Neuronal stem cell (in vitro differentiated cells): ENCODE measurements at regions not wholly inside any gene's neighbourhood (a gene's known extent, or its start where the extent isn't known, plus 50 kb on each side); places are given as distances from the start of the nearest gene placed in this dataset.

ENCODE experiments used
- DNase-seq: peaks from one replicate; pipeline ENCODE4 v3.0.0-alpha.2; 2013; ENCODE audit warnings: low spot score
- H2AFZ ChIP-seq: one replicate; pipeline ENCODE4 v1.6.1; 2013; ENCODE audit warnings: mild to moderate bottlenecking, low read length, inconsistent platforms
- H2AK5ac ChIP-seq: 2 replicates; pipeline ENCODE4 v1.6.1; 2013; ENCODE audit warnings: low read depth, mild to moderate bottlenecking, inconsistent platforms, low read length, moderate library complexity, mixed read lengths
- H2BK120ac ChIP-seq: 2 replicates; pipeline ENCODE4 v1.6.1; 2013; ENCODE audit warnings: low read depth, mild to moderate bottlenecking, inconsistent platforms, low read length, moderate library complexity, mixed read lengths
- H2BK12ac ChIP-seq: one replicate; pipeline ENCODE4 v1.6.1; 2013; ENCODE audit warnings: low read length, inconsistent platforms
- H2BK15ac ChIP-seq: 2 replicates; pipeline ENCODE4 v1.6.1; 2013; ENCODE audit warnings: mild to moderate bottlenecking, low read length, inconsistent platforms, mixed read lengths
- H2BK5ac ChIP-seq: one replicate; pipeline ENCODE4 v1.6.1; 2013; ENCODE audit warnings: inconsistent platforms, mild to moderate bottlenecking, low read length, moderate library complexity
- H3K14ac ChIP-seq: one replicate; pipeline ENCODE4 v1.6.1; 2013; ENCODE audit warnings: low read length, inconsistent platforms
- H3K18ac ChIP-seq: 2 replicates; pipeline ENCODE4 v1.6.1; 2013; ENCODE audit warnings: low read length, inconsistent platforms
- H3K23ac ChIP-seq: 2 replicates; pipeline ENCODE4 v1.6.1; 2013; ENCODE audit warnings: low read depth, mild to moderate bottlenecking, mixed read lengths, low read length, inconsistent platforms; ENCODE audit not compliant: poor library complexity
- H3K27ac ChIP-seq: replicated peaks from 3 replicates; pipeline ENCODE4 v1.5.1; 2013; ENCODE audit warnings: low read length, inconsistent platforms
- H3K27me3 ChIP-seq, 3 experiments: 2 replicates each; pipeline ENCODE4 v1.6.1; 2013; ENCODE audit warnings: low read length in 3 of 3, mild to moderate bottlenecking in 2 of 3, inconsistent platforms in 1 of 3, low read depth in 1 of 3, mixed read lengths in 1 of 3, moderate library complexity in 1 of 3; ENCODE audit not compliant: control insufficient read depth in 3 of 3, insufficient read depth in 3 of 3
- H3K36me3 ChIP-seq, 2 donors: replicated peaks in 1 of 2; 2 replicates each; pipeline ENCODE4 v1.6.1; 2013; ENCODE audit warnings: low read length in 2 of 2; ENCODE audit not compliant: control insufficient read depth in 2 of 2, insufficient read depth in 2 of 2
- H3K4ac ChIP-seq: 2 replicates; pipeline ENCODE4 v1.6.1; 2013; ENCODE audit warnings: inconsistent platforms, mild to moderate bottlenecking, low read length, moderate library complexity
- H3K4me1 ChIP-seq, 2 donors: 1 replicate in 1 of 2; 2 replicates in 1 of 2; pipeline ENCODE4 v1.6.1; 2013; ENCODE audit warnings: low read length in 2 of 2, low read depth in 1 of 2; ENCODE audit not compliant: control insufficient read depth in 2 of 2, insufficient read depth in 1 of 2
- H3K4me2 ChIP-seq: one replicate; pipeline ENCODE4 v1.6.1; 2013; ENCODE audit warnings: mild to moderate bottlenecking, low read length, inconsistent platforms; ENCODE audit not compliant: insufficient read depth, poor library complexity, severe bottlenecking
- H3K4me3 ChIP-seq, 2 donors: 2 replicates each; pipeline ENCODE4 v1.5.1; 2013; ENCODE audit warnings: low read length in 2 of 2, mild to moderate bottlenecking in 2 of 2, inconsistent platforms in 1 of 2, moderate library complexity in 1 of 2
- H3K79me1 ChIP-seq: one replicate; pipeline ENCODE4 v1.6.1; 2013; ENCODE audit warnings: low read depth, mild to moderate bottlenecking, inconsistent platforms, low read length, moderate library complexity
- H3K9ac ChIP-seq: one replicate; pipeline ENCODE4 v1.6.1; 2013; ENCODE audit warnings: mild to moderate bottlenecking, low read depth, low read length, inconsistent platforms; ENCODE audit not compliant: poor library complexity
- H3K9me3 ChIP-seq, 2 donors: replicated peaks in 1 of 2; 2 replicates each; pipeline versions ENCODE3 to v1.6.1; 2013; ENCODE audit warnings: low read length in 2 of 2, mild to moderate bottlenecking in 2 of 2, inconsistent platforms in 1 of 2, low read depth in 1 of 2, mixed read lengths in 1 of 2, moderate library complexity in 1 of 2; ENCODE audit not compliant: control insufficient read depth in 2 of 2, insufficient read depth in 1 of 2
- H4K8ac ChIP-seq: one replicate; pipeline ENCODE4 v1.6.1; 2013; ENCODE audit warnings: low read depth, mild to moderate bottlenecking, inconsistent platforms, low read length, moderate library complexity
- H4K91ac ChIP-seq: one replicate; pipeline ENCODE4 v1.6.1; 2013; ENCODE audit warnings: low read length, low read depth, mild to moderate bottlenecking, inconsistent platforms; ENCODE audit not compliant: poor library complexity
- WGBS, 2 donors: extraction: QIAGEN DNeasy Blood & Tissue Kit; methylation state at CpG; one replicate each; pipeline ENCODE4 v1.1.7; 2013; ENCODE audit warnings: missing lambda C conversion rate in 2 of 2, mixed read lengths in 1 of 2; ENCODE audit not compliant: insufficient read length in 2 of 2, insufficient replicate concordance in 1 of 2; ENCODE audit errors: extremely low coverage in 2 of 2; 5-methylcytosine and 5-hydroxymethylcytosine counted together

DNA sequence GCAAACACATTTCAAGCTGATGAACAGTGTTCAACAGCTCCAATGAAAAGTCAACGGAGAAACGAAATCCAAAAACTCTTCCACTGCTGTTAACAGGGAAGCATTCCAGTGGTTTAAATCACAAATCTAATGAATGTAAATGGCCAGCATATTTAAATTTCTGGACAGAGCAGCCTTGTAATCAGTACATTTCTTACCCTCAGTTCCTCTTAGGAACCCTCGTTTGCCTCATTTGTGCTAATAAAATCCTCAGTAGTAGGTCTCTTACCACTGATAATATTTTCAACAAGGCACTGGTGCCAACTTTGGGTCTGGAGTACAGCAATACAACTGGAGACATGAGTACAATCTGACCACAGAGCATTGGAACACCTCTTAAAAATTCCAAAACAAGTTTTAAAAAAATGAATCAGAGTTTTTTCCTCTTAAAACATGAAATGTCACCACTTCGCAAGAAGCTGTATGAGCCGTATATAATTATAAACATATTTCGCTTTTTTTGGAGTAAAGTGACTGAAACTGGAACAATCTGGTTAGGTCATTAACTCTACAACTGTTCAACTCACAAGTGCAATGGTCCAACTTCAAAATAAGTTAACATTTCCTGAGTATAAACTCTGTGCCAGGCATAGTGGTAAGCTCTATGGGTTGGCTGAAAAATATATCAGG, 211.2 kb downstream of the CPEB2 start:
- Histone ChIP-seq H2BK15ac (no peak overlapping the region), H2BK5ac (no peak overlapping the region), H2BK120ac (no peak overlapping the region), H3K27me3 (no peaks in the 10 kb centered on the region), H3K27ac (no peak overlapping the region), H3K79me1 (no peaks in the 10 kb centered on the region), H3K9me3 (no peaks in the 10 kb centered on the region), H2AFZ (no peak overlapping the region), H3K4me1 (no peaks in the 10 kb centered on the region), H3K4ac (no peak overlapping the region), H4K91ac (no peak overlapping the region), H3K4me2 (no peak overlapping the region), H3K36me3 (no peaks in the 10 kb centered on the region), H2BK12ac (no peak overlapping the region), H3K4me3 (no peak overlapping the region), H4K8ac (no peak overlapping the region), H3K23ac (no peak overlapping the region), H3K14ac (no peak overlapping the region), H3K18ac (no peak overlapping the region), H3K9ac (no peak overlapping the region), H2AK5ac (no peak overlapping the region)
- no peak for DNase-seq
- WGBS, 2 donors = no CpG with 5 or more reads among the region's 6 CpGs

DNA sequence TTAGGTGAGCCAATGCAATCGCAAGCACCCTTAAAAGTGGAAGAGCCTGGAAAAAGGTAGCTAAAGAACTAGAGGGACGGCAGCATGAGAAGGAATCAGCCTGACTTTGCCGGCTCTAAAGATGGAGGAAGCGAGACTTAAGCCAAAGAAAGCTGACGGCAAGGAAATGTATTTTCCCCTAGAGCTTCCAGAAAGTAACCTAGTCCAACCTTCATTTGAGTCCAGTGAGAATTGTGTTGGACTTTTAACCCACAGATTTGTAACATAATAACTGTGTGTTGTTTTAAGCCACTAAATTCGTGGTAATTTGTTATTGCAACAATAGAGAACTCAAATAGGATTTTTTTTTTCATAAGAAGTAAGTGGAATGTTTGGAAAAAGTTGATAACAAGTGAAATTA, 212.7 kb upstream of the C1QTNF7 start:
- Histone ChIP-seq H3K23ac (no peak overlapping the region), H3K4ac (no peak overlapping the region), H3K18ac (no peak overlapping the region), H4K8ac (no peak overlapping the region), H3K9ac (no peak overlapping the region), H3K4me3 (no peak overlapping the region), H3K27me3 (no peaks in the 10 kb centered on the region), H3K4me2 (no peak overlapping the region), H2AFZ (no peak overlapping the region), H3K79me1 (no peaks in the 10 kb centered on the region), H2BK5ac (no peak overlapping the region), H3K14ac (no peak overlapping the region), H2BK12ac (no peak overlapping the region), H3K9me3 (no peaks in the 10 kb centered on the region), H4K91ac (no peak overlapping the region), H3K36me3 (no peaks in the 10 kb centered on the region), H3K4me1 (no peaks in the 10 kb centered on the region), H2BK15ac (no peak overlapping the region), H2AK5ac (no peak overlapping the region), H2BK120ac (no peak overlapping the region), H3K27ac (no peak overlapping the region)
- no peak for DNase-seq
- WGBS, 2 donors = no CpG with 5 or more reads among the region's 6 CpGs

DNA sequence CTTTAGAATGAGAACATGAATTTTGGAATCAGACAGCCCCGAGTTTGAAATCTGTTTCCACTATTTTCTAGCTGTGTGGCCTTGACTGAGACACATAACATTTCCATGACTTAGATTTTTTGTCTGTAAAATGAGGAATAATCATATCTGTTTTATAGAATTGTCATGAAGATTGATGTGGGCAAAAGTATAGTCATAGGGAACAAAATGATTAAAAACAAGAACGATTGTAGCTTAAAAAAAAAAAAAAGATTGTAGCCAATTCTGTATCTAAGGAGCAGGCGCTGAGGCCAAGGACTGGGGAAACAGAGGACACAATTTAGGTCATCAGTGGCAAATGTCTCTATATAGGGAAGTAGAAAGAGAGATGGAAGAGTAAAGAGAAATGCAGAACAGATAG, 201.6 kb upstream of the C1QTNF7 start:
- H3K4me2 ChIP-seq = no peak overlapping the region
- no peaks in the 10 kb centered on the region for H3K4me1 ChIP-seq
- no peak overlapping the region for H2BK15ac ChIP-seq
- H4K8ac ChIP-seq = no peak overlapping the region
- H3K9ac ChIP-seq = no peak overlapping the region
- no peaks in the 10 kb centered on the region for H3K79me1 ChIP-seq
- no peak overlapping the region for H2AK5ac ChIP-seq
- no peak overlapping the region for H3K27ac ChIP-seq
- H3K9me3 ChIP-seq = no peaks in the 10 kb centered on the region
- H4K91ac ChIP-seq = no peak overlapping the region
- no peak overlapping the region for H3K14ac ChIP-seq
- H2BK5ac ChIP-seq = no peak overlapping the region
- no peaks in the 10 kb centered on the region for H3K27me3 ChIP-seq
- H2BK12ac ChIP-seq = no peak overlapping the region
- no peak overlapping the region for H3K18ac ChIP-seq
- no peak overlapping the region for H2AFZ ChIP-seq
- no peak overlapping the region for H3K4ac ChIP-seq
- H3K23ac ChIP-seq = no peak overlapping the region
- no peak overlapping the region for H3K4me3 ChIP-seq
- WGBS, 2 donors = no CpG with 5 or more reads among the region's 3 CpGs
- no peaks in the 10 kb centered on the region for H3K36me3 ChIP-seq
- no peak overlapping the region for H2BK120ac ChIP-seq
- DNase-seq = no peak

DNA sequence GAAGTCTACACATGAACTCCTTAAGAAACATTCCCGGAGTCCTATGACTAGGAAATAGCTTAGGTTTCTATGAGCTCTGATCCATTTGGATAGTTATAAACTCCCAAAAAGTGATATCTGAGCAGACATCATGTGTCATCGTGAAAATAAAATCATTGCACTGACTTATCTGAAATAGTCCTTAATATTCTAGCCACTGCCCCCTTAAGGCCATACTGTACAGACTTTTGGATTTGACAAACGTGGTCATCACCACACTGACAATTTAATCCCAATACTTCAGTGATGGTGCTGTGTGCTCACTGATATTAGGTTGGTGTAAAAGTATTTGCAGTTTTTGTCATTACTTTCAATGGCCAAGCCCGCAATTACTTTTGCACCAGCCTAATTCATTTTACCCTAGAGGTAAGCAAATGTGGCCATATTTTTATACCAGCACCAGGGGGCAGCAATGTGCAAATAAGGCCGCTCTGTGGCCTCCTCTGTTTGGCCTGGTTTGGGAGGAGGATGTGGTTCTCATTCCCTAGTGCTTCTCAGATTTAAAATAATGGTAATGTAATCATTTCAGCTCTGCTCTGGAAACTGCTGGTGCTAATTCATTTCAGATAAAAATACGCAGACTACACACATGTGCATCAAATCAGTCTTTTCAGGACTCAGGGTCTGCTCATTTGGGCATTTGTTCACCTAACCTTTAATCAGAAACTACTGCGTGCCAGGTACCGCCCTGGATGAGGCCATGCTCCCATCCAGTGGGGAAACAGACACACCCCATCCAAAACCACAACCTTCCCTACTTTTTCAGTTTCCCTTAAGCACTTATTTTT, 196.4 kb upstream of the C1QTNF7 start:
- no peak overlapping the region for H3K9ac ChIP-seq
- no CpG with 5 or more reads among the region's 8 CpGs for WGBS, 2 donors
- H2BK120ac ChIP-seq = no peak overlapping the region
- H3K36me3 ChIP-seq = no peaks in the 10 kb centered on the region
- DNase-seq = peak; percentile 65
- H3K23ac ChIP-seq = no peak overlapping the region
- no peak overlapping the region for H2AFZ ChIP-seq
- no peak overlapping the region for H2AK5ac ChIP-seq
- H4K8ac ChIP-seq = no peak overlapping the region
- no peak overlapping the region for H2BK12ac ChIP-seq
- H3K4me1 ChIP-seq = peaks cover 0 to 3% of the 10 kb centered on the region in 2 donors
- H3K79me1 ChIP-seq = no peaks in the 10 kb centered on the region
- no peak overlapping the region for H4K91ac ChIP-seq
- H2BK5ac ChIP-seq = no peak overlapping the region
- no peaks in the 10 kb centered on the region for H3K27me3 ChIP-seq
- no peak overlapping the region for H3K4me3 ChIP-seq
- H3K4ac ChIP-seq = no peak overlapping the region
- H3K18ac ChIP-seq = no peak overlapping the region
- no peak overlapping the region for H3K27ac ChIP-seq
- no peak overlapping the region for H3K14ac ChIP-seq
- H3K9me3 ChIP-seq = no peaks in the 10 kb centered on the region
- no peak overlapping the region for H3K4me2 ChIP-seq
- no peak overlapping the region for H2BK15ac ChIP-seq
